ENCODE measurements at regions not wholly inside any gene's neighbourhood (a gene's known extent, or its start where the extent isn't known, plus 50 kb on each side); places are given as distances from the start of the nearest gene placed in this dataset.

DNA sequence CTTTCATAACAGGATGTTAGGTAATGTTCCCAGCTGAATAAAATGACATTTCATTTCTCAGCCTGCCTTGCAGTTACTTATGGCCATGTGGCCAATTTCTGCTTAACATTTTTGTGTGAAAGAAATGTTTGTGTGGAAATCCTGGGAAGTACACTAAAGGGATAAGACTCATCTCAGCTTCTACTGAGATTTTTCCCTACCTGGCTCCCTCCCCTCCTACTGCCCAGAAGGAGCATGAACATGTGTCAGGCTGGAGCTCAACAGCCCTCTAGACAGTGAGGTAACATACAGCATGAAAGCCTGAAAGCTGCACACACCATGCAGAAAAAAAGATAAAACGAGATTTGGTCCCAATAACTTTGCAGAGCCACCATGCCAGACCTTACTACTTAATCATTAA lies 288.4 kb upstream of the COX7C start:
- no peaks in the 10 kb centered on the region for H3K4me1 ChIP-seq
- no peak for TF ChIP-seq POLR2A (IDR thresholded peaks at IDR 0.05)
- TF ChIP-seq POLR2AphosphoS5 (IDR thresholded peaks at IDR 0.05), result no peak
- TF ChIP-seq, protein P1, sequence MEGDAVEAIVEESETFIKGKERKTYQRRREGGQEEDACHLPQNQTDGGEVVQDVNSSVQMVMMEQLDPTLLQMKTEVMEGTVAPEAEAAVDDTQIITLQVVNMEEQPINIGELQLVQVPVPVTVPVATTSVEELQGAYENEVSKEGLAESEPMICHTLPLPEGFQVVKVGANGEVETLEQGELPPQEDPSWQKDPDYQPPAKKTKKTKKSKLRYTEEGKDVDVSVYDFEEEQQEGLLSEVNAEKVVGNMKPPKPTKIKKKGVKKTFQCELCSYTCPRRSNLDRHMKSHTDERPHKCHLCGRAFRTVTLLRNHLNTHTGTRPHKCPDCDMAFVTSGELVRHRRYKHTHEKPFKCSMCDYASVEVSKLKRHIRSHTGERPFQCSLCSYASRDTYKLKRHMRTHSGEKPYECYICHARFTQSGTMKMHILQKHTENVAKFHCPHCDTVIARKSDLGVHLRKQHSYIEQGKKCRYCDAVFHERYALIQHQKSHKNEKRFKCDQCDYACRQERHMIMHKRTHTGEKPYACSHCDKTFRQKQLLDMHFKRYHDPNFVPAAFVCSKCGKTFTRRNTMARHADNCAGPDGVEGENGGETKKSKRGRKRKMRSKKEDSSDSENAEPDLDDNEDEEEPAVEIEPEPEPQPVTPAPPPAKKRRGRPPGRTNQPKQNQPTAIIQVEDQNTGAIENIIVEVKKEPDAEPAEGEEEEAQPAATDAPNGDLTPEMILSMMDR (IDR thresholded peaks at IDR 0.05), result no peak
- no peak for TF ChIP-seq EP300 (IDR thresholded peaks at IDR 0.05)
- H3K36me3 ChIP-seq, result no peaks in the 10 kb centered on the region
- no peak for DNase-seq (ENCODE audit: low spot score in 2 of 2)
- no peak overlapping the region for H3K4me3 ChIP-seq
- no peaks in the 10 kb centered on the region for H3K27me3 ChIP-seq
- no peak overlapping the region for H3K27ac ChIP-seq
- H3K9me3 ChIP-seq, result no peaks in the 10 kb centered on the region
- WGBS, result 74% methylated on average over 1 of the region's 1 CpG

DNA sequence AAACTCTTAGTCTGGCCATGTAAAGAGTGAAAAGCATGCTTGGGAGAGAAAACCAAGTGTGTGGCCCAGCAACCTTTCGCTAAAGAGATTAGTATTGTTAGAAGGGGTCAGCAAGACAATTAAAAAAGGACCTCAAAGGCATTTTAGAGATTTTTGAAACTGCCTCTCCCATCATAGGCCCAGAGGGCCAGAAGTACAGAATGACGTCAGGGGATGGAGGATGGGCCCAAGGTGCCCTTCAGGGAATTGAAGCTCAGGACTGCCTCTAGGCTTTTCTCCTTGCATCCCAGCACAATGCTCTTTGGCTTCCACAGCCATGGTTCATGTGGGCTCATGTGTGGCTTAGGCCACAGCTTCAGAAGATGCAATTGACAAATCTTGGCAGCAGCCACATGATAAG lies 287.0 kb upstream of the COX7C start:
- Histone ChIP-seq H3K27me3 (no peaks in the 10 kb centered on the region), H3K4me3 (no peak overlapping the region), H3K27ac (no peak overlapping the region), H3K36me3 (no peaks in the 10 kb centered on the region), H3K4me1 (no peaks in the 10 kb centered on the region), H3K9me3 (no peaks in the 10 kb centered on the region)
- no peak for DNase-seq (ENCODE audit: low spot score in 2 of 2)
- WGBS, result 76% methylated on average over 2 of the region's 2 CpGs
- TF ChIP-seq EP300 (IDR thresholded peaks at IDR 0.05) (no peak), POLR2A (IDR thresholded peaks at IDR 0.05) (no peak), POLR2AphosphoS5 (IDR thresholded peaks at IDR 0.05) (no peak)
- TF ChIP-seq, protein P1 (IDR thresholded peaks at IDR 0.05), result no peak

DNA sequence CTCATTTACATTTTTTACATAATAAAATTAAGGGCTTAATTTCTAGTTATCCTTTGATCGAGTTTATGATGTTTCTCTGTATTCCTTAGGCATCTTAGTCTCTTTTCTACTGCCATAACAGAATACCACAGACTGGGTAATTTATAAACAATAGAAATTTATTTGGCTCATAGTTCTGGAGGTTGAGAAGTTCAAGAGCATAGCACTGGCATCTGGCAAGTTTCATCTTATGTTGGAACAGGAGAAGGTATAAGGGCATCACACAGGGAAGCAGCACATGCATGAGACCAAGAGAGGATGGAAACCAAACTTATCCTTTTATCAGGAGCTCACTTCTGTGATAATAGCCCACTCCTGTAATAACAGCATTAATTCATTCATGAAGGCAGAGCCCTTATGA lies 284.9 kb upstream of the COX7C start:
- TF ChIP-seq POLR2A (IDR thresholded peaks at IDR 0.05), result no peak
- TF ChIP-seq POLR2AphosphoS5 (IDR thresholded peaks at IDR 0.05), result no peak
- TF ChIP-seq, protein P1 (IDR thresholded peaks at IDR 0.05), result no peak
- TF ChIP-seq EP300 (IDR thresholded peaks at IDR 0.05), result no peak
- Histone ChIP-seq H3K4me3 (no peak overlapping the region), H3K9me3 (no peaks in the 10 kb centered on the region), H3K4me1 (no peaks in the 10 kb centered on the region), H3K36me3 (no peaks in the 10 kb centered on the region), H3K27ac (no peak overlapping the region), H3K27me3 (no peaks in the 10 kb centered on the region)
- 71% methylated on average over 1 of the region's 1 CpG for WGBS
- DNase-seq (ENCODE audit: low spot score in 2 of 2), result no peak

DNA sequence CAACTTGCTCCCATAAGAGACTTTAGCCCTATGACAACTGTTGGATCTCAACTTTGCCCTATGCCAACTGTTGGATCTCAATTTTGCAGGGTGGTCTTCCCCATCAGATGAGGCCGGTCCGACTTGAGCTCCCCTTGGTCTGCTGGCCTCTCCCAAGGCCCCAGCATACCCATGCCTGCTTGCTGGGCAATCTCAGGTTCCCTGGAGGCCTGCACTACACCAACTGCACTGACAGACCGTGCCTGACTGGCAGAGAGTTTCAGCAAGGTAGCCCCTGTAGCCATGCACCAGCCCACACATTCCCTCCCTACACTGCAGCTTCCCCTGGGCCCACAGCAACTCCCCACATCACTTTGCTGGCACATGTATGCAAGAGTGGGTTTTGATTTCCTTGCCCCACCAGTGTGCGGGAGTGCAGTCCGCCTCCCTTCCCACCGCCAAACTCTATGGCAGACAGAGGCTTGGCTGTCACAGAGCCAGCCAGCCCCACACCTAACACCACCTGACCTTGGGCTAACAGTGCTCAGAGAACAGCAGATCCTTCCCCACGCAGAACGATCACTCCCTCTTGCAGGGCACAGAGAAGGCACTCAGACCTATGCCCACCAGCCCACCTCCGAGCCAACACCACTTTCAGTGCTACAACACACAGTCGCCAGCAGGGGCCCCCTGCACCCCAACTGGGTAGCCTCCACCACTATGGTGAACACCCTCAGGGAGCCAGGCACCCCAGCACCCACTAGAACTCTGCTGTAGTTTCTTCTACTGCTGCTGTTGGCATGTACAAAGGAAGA lies 279.9 kb upstream of the COX7C start:
- WGBS, result 86% methylated on average over 10 of the region's 10 CpGs
- H3K4me1 ChIP-seq, result no peaks in the 10 kb centered on the region

DNA sequence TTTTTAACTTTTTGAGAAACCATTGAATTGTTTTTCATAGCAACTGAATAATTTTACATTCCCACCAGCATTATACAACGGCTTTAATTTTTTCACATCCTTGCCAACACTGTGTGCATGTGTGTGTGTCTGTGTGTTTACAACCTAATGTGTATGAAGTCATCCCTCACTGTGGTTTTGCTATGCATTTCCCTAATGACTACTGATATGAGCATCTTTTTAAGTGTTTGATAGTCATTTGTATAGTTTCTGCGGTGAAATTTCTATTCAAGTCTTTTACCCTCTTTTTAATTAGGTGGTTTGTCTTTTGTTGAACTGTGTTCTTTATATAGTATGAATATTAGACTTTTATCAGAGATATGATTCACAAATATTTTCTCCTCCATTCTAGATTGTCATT lies 263.1 kb upstream of the COX7C start:
- no peak overlapping the region for H3K27ac ChIP-seq
- DNase-seq (ENCODE audit: low spot score in 2 of 2), result no peak
- no peaks in the 10 kb centered on the region for H3K9me3 ChIP-seq
- H3K27me3 ChIP-seq, result no peaks in the 10 kb centered on the region
- no peak overlapping the region for H3K4me3 ChIP-seq
- H3K4me1 ChIP-seq, result no peaks in the 10 kb centered on the region
- WGBS, result 85% methylated on average over 2 of the region's 2 CpGs
- H3K36me3 ChIP-seq, result no peaks in the 10 kb centered on the region
- TF ChIP-seq POLR2AphosphoS5 (IDR thresholded peaks at IDR 0.05) (no peak), EP300 (IDR thresholded peaks at IDR 0.05) (no peak)
- TF ChIP-seq, protein P1 (IDR thresholded peaks at IDR 0.05), result no peak

More for the DNA sequence above, 279.9 kb upstream of the COX7C start:
- H3K36me3 ChIP-seq, result no peaks in the 10 kb centered on the region
- peak in 1 of 2 donors; percentile 75 for DNase-seq (ENCODE audit: low spot score in 2 of 2)
- no peak for TF ChIP-seq POLR2AphosphoS5 (IDR thresholded peaks at IDR 0.05)
- no peak for TF ChIP-seq POLR2A (IDR thresholded peaks at IDR 0.05)
- TF ChIP-seq EP300 (IDR thresholded peaks at IDR 0.05), result no peak
- TF ChIP-seq, protein P1 (IDR thresholded peaks at IDR 0.05), result no peak
- no peaks in the 10 kb centered on the region for H3K9me3 ChIP-seq
- H3K27ac ChIP-seq, result no peak overlapping the region
- H3K27me3 ChIP-seq, result no peaks in the 10 kb centered on the region
- H3K4me3 ChIP-seq, result no peak overlapping the region
